HepG2 (cell line): ENCODE measurements at regions not wholly inside any gene's neighbourhood (a gene's known extent, or its start where the extent isn't known, plus 50 kb on each side); places are given as distances from the start of the nearest gene placed in this dataset.

Source experiments
- ATAC-seq: fragments of 200-7000 bp; cut with Tn5 transposase; 3 replicates; pipeline ENCODE4 v1.9.1; 2020; ENCODE audit warnings: mild to moderate bottlenecking, moderate library complexity
- BruUV-seq: library from RNA; stranded (reverse); fragments of 400-500 nt; replicated peaks from 2 replicates; lab custom pipeline; 2021; lab: Mats Ljungman, UMichigan
- CTCF ChIA-PET: fragments of 300-600 bp; formaldehyde crosslinking; extraction: SDS; loops from one replicate; lab custom pipeline; 2021; ENCODE audit warnings: low total read pairs, inconsistent platforms, low intra/inter-chr PET ratio; lab: Yijun Ruan, JAX
- POLR2A ChIA-PET: fragments of 350-600 bp; sonication (Branson Sonifier 250); formaldehyde crosslinking; loops from one replicate; lab custom pipeline; 2020; ENCODE audit warnings: antibody characterized with exemption, inconsistent platforms; lab: Yijun Ruan, JAX
- DNase-seq: peaks from one replicate; pipeline ENCODE4 v3.0.0-alpha.2; 2015; ENCODE audit warnings: low spot score
- FAIRE-seq: peaks from 3 replicates; lab custom pipeline; 2011; peaks lifted over from hg19 to GRCh38; lab: Jason Lieb, UNC
- H2AFZ ChIP-seq: one replicate; pipeline ENCODE4 v1.6.1; 2011; ENCODE audit warnings: low read length, inconsistent platforms
- H3K27ac ChIP-seq: fragments of 300-600 bp; 3 replicates; pipeline ENCODE4 v1.8.0; 2011; ENCODE audit warnings: mixed run types, mild to moderate bottlenecking, mixed read lengths, low read length, inconsistent platforms; ENCODE audit not compliant: insufficient read depth; ENCODE audit errors: extremely low read length
- H3K27me3 ChIP-seq, 2 experiments: fragments of 200-600 bp in 1 of 2; 2 replicates in 1 of 2; 3 replicates in 1 of 2; pipeline versions ENCODE4 v1.6.0 to v1.8.0; 2011; ENCODE audit warnings: low read length in 2 of 2, mild to moderate bottlenecking in 2 of 2, moderate library complexity in 2 of 2, inconsistent platforms in 1 of 2; ENCODE audit not compliant: insufficient read depth in 2 of 2, control insufficient read depth in 1 of 2
- H3K36me3 ChIP-seq, 2 experiments: fragments of 200-600 bp in 1 of 2; replicated peaks in 1 of 2; 2 replicates in 1 of 2; 3 replicates in 1 of 2; pipeline versions ENCODE4 v1.5.1 to v1.8.0; 2011; ENCODE audit warnings: low read length in 2 of 2, inconsistent platforms in 1 of 2; ENCODE audit not compliant: insufficient read depth in 2 of 2, control insufficient read depth in 1 of 2
- H3K4me1 ChIP-seq: 2 replicates; pipeline ENCODE4 v1.5.1; 2012; ENCODE audit warnings: low read length, inconsistent platforms; ENCODE audit not compliant: insufficient read depth
- H3K4me2 ChIP-seq: 2 replicates; pipeline ENCODE4 v1.6.0; 2011; ENCODE audit warnings: low read depth, low read length, inconsistent platforms
- H3K4me3 ChIP-seq, 3 experiments: fragments of 200-600 bp in 1 of 3; sonication (generic), shearing (Covaris generic) in 1 of 3; replicated peaks in 1 of 3; 2 replicates each; pipeline ENCODE4 v1.5.1; 2011 to 2016; ENCODE audit warnings: low read length in 3 of 3, inconsistent platforms in 2 of 3, low read depth in 2 of 3, mild to moderate bottlenecking in 2 of 3, control low read depth in 1 of 3, mixed read lengths in 1 of 3; ENCODE audit not compliant: insufficient read depth in 1 of 3
- H3K79me2 ChIP-seq: one replicate; pipeline ENCODE4 v1.6.1; 2011; ENCODE audit warnings: low read length, inconsistent platforms; ENCODE audit not compliant: insufficient read depth
- H3K9ac ChIP-seq: 2 replicates; pipeline ENCODE4 v1.6.0; 2011; ENCODE audit warnings: mild to moderate bottlenecking, low read depth, low read length, inconsistent platforms; ENCODE audit not compliant: insufficient read depth
- H3K9me3 ChIP-seq: 2 replicates; pipeline ENCODE4 v1.5.1; 2012; ENCODE audit warnings: mild to moderate bottlenecking, low read length
- H4K20me1 ChIP-seq: 2 replicates; pipeline ENCODE4 v1.6.0; 2011; ENCODE audit warnings: inconsistent platforms, mild to moderate bottlenecking, low read length, moderate library complexity; ENCODE audit not compliant: insufficient read depth
- ATAD3A ChIP-seq: sonication (generic); formaldehyde crosslinking; IDR thresholded peaks from 2 replicates; pipeline ENCODE4 v1.4.0; 2020; ENCODE audit warnings: missing genetic modification reagents
- DMTF1 ChIP-seq: sonication (generic); formaldehyde crosslinking; IDR thresholded peaks from 2 replicates; pipeline ENCODE4 v1.4.0; 2020; ENCODE audit warnings: mild to moderate bottlenecking, missing genetic modification reagents
- FOSL1 ChIP-seq: sonication (generic); formaldehyde crosslinking; IDR thresholded peaks from 2 replicates; pipeline ENCODE4 v1.9.0; 2021; ENCODE audit warnings: missing genetic modification reagents, borderline replicate concordance
- FOXA3 ChIP-seq: IDR thresholded peaks from 2 replicates; pipeline ENCODE4 v1.6.1; 2016; ENCODE audit warnings: missing genetic modification reagents, missing compliant biosample characterization
- FOXO1 ChIP-seq: sonication (generic); formaldehyde crosslinking; IDR thresholded peaks from 2 replicates; pipeline ENCODE4 v1.4.0; 2020; ENCODE audit warnings: missing genetic modification reagents
- HINFP ChIP-seq: sonication (generic); formaldehyde crosslinking; IDR thresholded peaks from 2 replicates; pipeline ENCODE4 v1.4.0; 2020; ENCODE audit warnings: low read depth, mild to moderate bottlenecking, missing genetic modification reagents
- TAF15 ChIP-seq: fragments of 200-400 bp; formaldehyde crosslinking; IDR thresholded peaks from one replicate; pipeline ENCODE4 v1.6.1; 2018; ENCODE audit warnings: mild to moderate bottlenecking, low read depth, low read length; ENCODE audit not compliant: poor library complexity, severe bottlenecking
- TERF1 ChIP-seq: sonication (generic); formaldehyde crosslinking; IDR thresholded peaks from 2 replicates; pipeline ENCODE4 v1.8.0; 2022; ENCODE audit warnings: mild to moderate bottlenecking, missing genetic modification reagents, moderate library complexity
- TFDP2 ChIP-seq: sonication (generic); formaldehyde crosslinking; IDR thresholded peaks from 2 replicates; pipeline ENCODE4 v1.4.0; 2020; ENCODE audit warnings: missing genetic modification reagents
- XBP1 ChIP-seq: sonication (generic); formaldehyde crosslinking; IDR thresholded peaks from 2 replicates; pipeline ENCODE4 v1.5.0; 2020; ENCODE audit warnings: missing genetic modification reagents
- ZBTB21 ChIP-seq: sonication (generic); formaldehyde crosslinking; IDR thresholded peaks from 2 replicates; pipeline ENCODE4 v1.4.0; 2020; ENCODE audit warnings: missing genetic modification reagents
- ZNF274 ChIP-seq: sonication (generic); formaldehyde crosslinking; IDR thresholded peaks from 2 replicates; pipeline ENCODE4 v1.5.1; 2020; ENCODE audit warnings: mild to moderate bottlenecking, missing genetic modification reagents
- ZNF34 ChIP-seq: sonication (generic); formaldehyde crosslinking; IDR thresholded peaks from 2 replicates; pipeline ENCODE4 v1.4.0; 2020; ENCODE audit warnings: mild to moderate bottlenecking, missing genetic modification reagents, borderline replicate concordance
- ZNF589 ChIP-seq: sonication (generic); formaldehyde crosslinking; conservative IDR thresholded peaks from 2 replicates; pipeline ENCODE4 v1.8.0; 2022; ENCODE audit warnings: mild to moderate bottlenecking, moderate library complexity, missing genetic modification reagents
- ZNF598 ChIP-seq: sonication (generic); formaldehyde crosslinking; IDR thresholded peaks from 2 replicates; pipeline ENCODE4 v1.5.1; 2020; ENCODE audit warnings: mild to moderate bottlenecking, missing genetic modification reagents, borderline replicate concordance
- ZNF672 ChIP-seq: sonication (generic); formaldehyde crosslinking; IDR thresholded peaks from 2 replicates; pipeline ENCODE4 v1.8.1; 2022; ENCODE audit warnings: missing genetic modification reagents
- WGBS: methylation state at CpG from one replicate; pipeline ENCODE4 v1.1.6; 2017; ENCODE audit warnings: low lambda C conversion rate; 5-methylcytosine and 5-hydroxymethylcytosine counted together
- in situ Hi-C: cut with HindIII; loops from 2 replicates; pipeline ENCODE4 v1.10.0; 2017; ENCODE audit warnings: low pct_unique_long_range_greater_than_20kb; ENCODE audit not compliant: extremely low pct_ligation_motif_present
- intact Hi-C: fragments of 100-400 bp; cut with micrococcal nuclease; formaldehyde crosslinking; loops from one replicate; pipeline ENCODE4 v1.10.0; 2022; ENCODE audit not compliant: unreplicated experiment

- in situ Hi-C loops, result no loop called here
- Histone ChIP-seq H3K36me3 (no peaks in the 10 kb centered on the region), H3K4me3 (no peak overlapping the region), H4K20me1 (no peaks in the 10 kb centered on the region), H2AFZ (no peak overlapping the region), H3K9me3 (peaks cover 24% of the 10 kb centered on the region), H3K4me1 (peaks cover 7% of the 10 kb centered on the region; the same call in 1 of the 2 replicates), H3K27ac (no peak overlapping the region), H3K27me3 (peaks cover 0 to 2% of the 10 kb centered on the region in 2 experiments; a peak in 2 of 5 replicates), H3K79me2 (no peaks in the 10 kb centered on the region), H3K4me2 (no peak overlapping the region), H3K9ac (no peak overlapping the region)
- no peak for ATAC-seq
- ChIA-PET POLR2A (no interaction called here), CTCF (no interaction called here)
- WGBS, result 41% methylated on average over 5 of the region's 5 CpGs
- no peak for TF ChIP-seq ATAD3A (CRISPR knock-in tag)
- no peak for TF ChIP-seq TERF1 (CRISPR knock-in tag)
- no peak for TF ChIP-seq TFDP2
- TF ChIP-seq TAF15, result no peak
- TF ChIP-seq XBP1 (CRISPR knock-in tag), result no peak
- TF ChIP-seq ZNF672 (CRISPR knock-in tag), result no peak
- TF ChIP-seq HINFP (CRISPR knock-in tag), result no peak
- no peak for TF ChIP-seq FOXO1 (CRISPR knock-in tag)
- no peak for TF ChIP-seq ZNF34 (CRISPR knock-in tag)
- TF ChIP-seq FOSL1, result no peak
- no peak for TF ChIP-seq ZBTB21 (CRISPR knock-in tag)
- TF ChIP-seq DMTF1 (CRISPR knock-in tag), result no peak
- no peak for TF ChIP-seq ZNF274 (CRISPR knock-in tag)
- TF ChIP-seq ZNF598 (CRISPR knock-in tag), result no peak
- TF ChIP-seq ZNF589 (CRISPR knock-in tag), result no peak
- TF ChIP-seq FOXA3, result no peak
- intact Hi-C loops, result no loop called here
- FAIRE-seq, result no peak
- BruUV-seq, result no TSS peak
- DNase-seq, result no peak
Measured at GRCh38 chr2:37784759-37785149, 113.3 kb upstream of the CDC42EP3 start.
